NCI-H2227 treated with DMSO at 0.1 percent for 48 hours (cell line): ENCODE measurements at regions not wholly inside any gene's neighbourhood (a gene's known extent, or its start where the extent isn't known, plus 50 kb on each side); places are given as distances from the start of the nearest gene placed in this dataset.

ENCODE experiments used
- DNase-seq: peaks from one replicate; lab custom pipeline; 2025; lab: John Stamatoyannopoulos, UW

DNA sequence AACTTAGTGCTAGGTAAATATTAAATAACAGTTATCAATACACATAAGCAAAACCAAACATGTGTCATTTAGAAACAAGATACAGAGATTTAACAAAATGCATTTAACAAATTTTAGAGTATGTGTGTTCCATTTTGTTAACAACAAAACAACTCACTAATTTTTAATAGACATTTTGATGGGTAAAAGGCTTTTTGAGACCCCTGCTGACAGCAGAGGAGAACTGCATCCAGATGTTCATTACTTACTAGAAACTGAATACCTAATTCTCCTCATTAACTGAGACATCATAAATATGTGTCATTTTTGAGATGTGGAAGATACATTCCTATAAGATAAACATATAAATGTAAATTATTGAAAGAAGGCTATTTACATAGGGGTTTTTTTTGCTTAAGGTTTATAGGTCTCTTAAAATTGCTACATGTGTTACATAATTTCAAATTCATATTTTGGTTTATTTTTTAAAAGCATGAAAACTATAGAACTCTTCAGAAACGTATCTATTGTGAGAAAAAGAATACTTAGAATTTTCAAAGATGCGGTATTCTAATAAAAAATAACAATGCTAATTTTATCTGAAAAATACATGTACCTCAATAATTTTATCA, 1009.8 kb downstream of the TUSC7 start:
- DNase-seq = no peak

DNA sequence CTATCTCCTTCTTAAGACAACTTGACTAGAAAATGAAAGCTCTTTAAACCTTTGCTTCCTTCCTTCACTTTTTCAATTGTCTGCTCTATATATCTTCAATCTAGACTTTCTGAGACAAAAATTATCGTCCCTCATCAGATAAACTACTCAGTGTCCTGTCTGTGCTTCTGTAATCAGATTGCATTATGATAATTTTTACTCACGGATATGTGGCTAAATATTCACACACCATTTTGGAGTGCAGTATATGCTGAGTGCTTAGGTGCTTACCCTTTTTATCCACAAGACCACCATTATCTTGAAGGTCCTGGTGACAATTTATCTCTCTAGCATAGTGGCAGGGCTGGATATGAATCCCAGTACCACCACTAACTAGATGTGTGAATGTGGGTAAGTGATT, 1012.3 kb downstream of the TUSC7 start:
- DNase-seq = no peak

DNA sequence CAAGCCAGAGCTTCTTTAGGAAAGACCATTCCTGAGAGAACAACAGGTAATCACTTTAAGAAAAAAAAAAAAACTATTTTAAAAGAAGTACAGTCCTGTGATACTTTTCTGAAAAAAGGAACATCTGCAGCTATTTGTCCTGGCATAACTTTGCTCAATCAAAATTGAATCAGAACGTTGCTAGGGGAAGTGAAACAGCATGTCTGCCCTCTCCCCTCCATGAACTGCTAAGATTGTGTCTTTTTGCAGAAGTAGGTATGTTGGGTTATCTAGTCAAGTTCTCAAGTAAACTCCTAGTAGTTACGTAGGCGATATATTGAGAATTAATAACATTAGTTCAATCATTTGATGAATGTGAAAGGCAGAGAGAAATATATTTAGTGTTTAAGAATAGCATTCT, 1013.3 kb downstream of the TUSC7 start:
- no peak for DNase-seq

DNA sequence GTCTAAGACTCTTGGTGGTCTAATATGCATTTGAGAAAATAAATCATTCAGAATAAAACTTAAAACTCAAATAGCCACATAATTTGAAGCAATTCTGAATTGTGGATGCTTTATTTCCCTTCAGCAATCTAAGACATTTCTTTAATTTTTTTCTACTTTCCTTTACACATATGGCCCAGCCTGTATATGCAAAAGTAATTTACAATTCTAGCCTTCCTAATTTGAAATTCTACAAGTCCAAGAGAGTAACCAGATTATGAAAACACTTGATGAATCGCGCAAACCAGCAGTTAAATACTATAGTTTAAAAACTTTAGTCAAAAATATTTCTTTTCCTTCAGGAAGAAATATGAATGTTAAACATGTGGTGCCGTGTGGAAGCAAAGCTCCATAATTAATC, 1014.2 kb downstream of the TUSC7 start:
- no peak for DNase-seq

DNA sequence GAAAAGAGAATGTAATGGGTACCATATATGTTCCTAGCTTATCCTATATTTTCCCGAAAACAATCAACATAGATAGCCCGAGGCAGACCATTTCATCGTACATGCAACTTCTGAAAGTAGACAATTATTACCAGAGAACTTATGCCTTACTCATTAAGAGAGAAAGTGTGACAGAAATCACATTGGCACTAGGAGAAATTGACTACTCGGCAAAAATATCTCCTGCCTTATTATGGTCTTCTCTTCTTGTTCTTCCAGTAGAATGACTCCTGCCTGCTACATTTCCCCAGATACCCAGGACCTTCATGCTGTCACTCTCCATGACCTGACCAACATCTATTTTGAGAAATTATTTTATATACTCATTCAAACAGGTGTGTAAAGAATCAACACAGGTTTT, 1015.7 kb downstream of the TUSC7 start:
- DNase-seq = no peak

DNA sequence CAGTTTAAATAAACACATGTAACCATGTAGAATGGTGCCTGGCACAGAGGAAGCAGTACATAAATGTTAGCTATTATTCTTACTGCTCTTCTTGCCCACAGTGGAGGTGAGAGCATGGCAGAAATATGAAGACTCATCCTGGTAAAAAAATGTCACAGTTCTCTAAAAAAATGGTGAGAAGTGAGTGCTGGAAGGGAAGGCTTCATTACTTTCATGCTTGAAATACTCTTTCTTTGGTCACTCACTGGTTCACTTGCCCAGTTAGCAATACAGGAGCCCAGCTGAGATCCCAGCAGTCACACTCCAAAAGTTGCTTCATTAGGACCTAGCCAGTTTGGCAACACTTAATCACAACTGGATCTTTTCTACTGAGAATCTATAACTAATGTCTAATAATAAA, 1017.2 kb downstream of the TUSC7 start:
- DNase-seq = no peak

DNA sequence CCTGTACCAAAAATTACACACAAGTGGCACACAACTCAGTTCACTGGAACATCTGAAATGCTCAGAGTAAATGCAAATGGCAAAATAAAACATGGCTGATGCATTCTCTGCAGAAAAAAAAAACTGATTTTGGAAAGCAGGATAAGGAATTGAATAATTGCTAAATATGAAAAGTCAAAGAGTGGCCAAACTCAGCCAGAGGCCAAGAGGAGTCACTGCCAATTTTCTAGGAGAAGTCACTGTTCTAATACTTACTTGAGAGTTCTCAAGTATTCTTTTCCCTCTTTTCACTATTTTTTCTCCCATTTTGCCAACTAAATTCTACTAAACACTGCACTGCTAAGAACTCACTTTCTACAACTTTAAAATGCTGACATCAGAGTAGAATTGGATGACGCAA, 1018.6 kb downstream of the TUSC7 start:
- no peak for DNase-seq

DNA sequence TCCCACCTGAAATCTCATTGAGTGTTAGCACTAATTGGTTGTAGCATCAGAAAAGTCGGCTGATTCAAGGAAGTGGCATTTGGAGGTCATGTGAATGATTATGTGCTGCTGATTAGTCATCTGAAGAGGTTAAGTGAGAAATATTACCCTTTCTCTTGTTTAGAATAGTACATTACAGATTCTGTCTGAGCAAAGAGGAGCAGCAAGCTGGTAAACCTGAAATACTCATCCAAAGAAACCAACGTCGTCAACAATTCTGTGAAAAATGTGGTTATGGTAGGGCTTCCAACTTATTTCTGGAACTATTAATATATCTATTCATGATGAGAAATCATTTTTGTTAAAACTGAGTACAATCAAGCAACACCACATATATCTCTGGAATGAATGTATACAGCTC, 1024.9 kb downstream of the TUSC7 start:
- no peak for DNase-seq

DNA sequence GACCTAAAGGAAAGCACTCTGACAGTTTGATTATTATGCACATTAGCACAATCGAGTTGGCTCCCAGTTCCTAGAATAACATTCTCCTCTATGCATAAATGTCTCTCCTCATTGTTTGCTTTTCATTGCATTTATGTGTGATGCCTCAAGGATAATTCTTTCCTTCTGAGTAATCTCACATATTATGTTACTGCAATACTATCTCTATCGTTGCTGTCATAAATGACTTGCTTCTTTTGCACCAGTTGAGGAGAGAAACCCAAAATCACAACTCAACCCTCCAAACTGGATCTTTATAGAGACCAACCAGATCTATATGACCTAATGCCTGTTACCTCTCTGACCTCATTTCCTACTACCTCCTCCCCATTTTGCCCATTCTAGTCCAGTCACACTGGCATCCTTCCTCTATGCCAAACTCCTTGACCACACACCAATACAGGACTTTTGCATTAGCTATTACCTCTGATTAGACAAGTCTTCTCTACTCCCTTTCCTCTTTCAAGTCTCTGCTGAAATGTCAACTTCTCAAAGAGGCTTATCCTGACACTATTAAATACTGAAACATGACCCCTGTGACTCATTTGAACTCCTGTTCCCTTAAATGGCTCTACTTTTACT, 1026.0 kb downstream of the TUSC7 start:
- no peak for DNase-seq

DNA sequence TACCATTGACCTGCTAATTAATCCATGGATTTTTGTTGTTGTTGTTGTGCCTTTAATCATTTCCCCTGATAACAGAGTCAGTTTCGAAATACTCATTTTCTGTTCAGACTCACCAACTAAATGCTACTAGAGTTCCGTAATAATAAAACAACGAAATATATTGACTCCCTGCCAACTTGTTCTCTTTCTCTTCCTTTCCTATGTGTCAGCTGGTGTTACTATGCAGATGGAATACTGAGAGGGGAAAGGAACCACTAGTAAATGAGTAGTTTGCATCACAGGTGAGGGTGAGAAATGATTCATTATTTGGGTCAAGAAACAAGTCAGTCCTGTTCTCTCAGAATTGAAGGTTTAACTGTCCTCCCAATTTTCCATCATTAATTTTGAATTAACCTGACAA, 1027.3 kb downstream of the TUSC7 start:
- DNase-seq = no peak

DNA sequence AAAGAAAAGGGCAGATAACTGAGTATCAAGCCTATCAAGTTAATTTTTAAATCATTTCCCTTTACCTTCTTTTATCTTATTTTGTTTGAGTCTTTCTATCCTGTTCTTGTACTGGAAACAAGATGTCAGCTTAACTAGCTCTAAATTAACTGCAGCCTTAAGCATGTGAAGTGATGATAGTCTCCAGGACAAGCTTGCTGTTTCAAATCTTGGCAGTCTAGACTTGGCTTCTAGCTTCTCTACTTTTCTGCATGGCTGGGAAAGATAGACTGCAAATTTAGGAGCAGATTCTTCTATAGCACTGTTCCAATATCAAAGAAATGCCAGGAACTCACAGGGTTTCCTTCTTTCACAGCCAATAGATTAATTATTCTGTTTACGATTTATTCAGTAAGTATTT, 1034.4 kb downstream of the TUSC7 start:
- no peak for DNase-seq

DNA sequence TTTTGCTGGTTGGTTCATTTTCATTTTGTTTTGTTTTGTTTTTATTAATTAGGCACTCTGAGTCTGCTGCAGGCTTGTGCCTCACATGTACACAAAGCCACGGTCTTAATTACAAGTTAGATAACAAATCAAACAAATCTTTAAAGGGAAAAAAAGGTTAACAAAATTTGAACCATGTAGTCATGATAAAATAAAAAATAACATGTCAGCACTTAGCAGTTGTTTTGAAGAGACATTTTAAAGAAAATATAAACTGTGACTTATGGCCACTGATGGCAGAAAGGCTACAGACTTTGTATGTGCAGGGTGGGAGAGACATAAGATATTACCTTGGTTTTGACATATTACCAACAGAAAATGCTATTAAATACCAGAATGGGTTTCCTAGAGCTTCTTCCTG, 1035.4 kb downstream of the TUSC7 start:
- no peak for DNase-seq

DNA sequence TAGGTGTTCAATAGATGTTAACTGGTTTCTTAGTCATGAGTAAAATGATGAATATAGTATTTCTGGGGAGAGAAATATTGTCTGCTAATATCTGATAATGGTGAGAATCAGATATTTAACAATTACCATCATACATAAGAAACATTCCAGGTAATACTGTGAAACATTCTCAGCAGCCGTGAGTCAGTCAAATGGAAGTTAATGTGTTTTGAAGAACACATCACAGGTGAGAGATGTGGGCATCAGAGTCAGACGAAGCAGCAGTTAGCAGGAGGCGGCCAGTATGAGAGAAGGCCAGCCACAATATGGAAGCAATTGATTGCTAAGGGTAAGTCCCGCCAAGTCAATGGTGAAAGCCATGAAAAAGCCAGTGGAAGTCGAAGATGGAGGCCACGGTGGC, 1035.9 kb downstream of the TUSC7 start:
- DNase-seq = no peak

DNA sequence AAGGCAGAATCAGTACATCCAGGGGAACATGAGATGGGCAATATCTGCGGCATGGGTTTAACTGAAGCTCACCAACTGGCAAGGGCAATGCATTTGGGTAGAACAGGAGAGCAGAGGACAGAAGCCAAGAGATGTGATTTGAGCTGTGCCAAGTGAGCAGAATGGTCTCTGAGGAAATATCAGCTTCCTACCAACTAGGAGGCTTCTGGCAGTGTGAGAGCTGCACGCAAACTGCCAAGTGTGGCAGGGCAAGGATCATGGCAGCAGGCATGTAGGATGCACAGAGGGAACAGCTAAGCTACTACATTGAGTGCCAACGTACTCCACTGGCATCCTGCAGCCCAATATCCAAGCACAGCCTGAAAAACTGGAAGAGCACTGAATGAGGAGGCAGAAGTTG, 1036.5 kb downstream of the TUSC7 start:
- no peak for DNase-seq

DNA sequence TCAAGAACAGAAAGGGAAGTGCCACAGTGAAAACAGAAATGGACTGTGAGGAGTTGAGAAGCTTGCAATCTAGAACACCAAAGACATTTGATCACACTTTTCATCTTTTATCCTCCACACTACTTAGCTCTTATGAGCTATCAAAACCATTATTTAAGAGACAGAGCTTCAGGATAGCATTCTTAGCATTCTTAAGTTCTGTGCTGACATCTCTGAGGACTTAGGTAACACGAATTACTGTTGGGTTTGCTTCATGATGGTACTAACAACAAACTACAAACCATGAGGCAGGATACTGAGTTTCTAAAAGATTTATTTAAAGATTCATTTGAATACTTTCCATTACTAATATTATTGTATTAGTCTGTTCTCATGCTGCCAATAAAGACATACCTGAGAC, 1038.6 kb downstream of the TUSC7 start:
- no peak for DNase-seq

DNA sequence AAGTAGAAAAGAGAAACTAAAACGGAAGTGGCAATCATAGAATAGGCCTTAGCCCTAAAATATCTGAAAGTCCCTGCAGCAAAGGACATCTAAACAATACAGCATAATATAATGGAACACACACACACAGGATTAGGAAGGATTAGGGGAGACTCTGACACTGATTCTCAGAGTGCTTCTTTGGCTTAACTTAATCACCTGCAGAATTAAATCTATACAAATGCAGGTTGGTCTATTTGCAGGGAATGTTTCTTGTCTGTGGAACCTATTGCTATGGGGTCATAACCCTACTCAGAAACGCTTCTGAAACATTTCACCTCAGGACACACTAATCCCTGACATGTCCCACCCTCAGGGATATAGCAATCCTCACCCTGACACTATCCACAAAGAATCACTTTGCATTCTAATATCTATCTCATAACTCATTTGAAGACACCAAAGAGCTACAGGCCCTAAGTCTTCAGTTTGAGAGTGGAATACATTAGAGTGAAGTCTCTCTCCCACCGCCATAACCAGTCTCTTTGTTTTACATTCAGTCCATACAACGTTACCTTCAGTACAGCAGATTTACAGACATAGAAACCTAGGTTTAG, 1041.2 kb downstream of the TUSC7 start:
- no peak for DNase-seq

DNA sequence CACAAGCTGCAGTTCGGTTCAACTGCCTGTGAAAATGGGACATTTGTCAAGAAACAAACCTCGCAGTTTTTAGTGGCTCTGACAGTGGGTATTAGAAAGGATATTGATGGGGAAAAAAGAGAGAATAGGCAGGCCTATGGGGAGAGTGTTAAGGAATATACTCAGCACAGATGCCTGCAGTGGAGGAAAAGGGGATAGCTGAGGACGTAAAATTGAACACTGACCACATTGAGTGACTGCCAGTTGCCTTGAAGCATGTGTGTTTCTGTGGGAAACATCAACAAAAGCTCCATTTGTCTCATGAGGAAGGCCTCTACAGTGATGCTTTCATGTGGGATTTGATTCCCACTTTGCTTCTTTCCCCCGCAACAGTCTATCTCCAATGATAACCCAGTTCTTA, 1042.1 kb downstream of the TUSC7 start:
- no peak for DNase-seq

DNA sequence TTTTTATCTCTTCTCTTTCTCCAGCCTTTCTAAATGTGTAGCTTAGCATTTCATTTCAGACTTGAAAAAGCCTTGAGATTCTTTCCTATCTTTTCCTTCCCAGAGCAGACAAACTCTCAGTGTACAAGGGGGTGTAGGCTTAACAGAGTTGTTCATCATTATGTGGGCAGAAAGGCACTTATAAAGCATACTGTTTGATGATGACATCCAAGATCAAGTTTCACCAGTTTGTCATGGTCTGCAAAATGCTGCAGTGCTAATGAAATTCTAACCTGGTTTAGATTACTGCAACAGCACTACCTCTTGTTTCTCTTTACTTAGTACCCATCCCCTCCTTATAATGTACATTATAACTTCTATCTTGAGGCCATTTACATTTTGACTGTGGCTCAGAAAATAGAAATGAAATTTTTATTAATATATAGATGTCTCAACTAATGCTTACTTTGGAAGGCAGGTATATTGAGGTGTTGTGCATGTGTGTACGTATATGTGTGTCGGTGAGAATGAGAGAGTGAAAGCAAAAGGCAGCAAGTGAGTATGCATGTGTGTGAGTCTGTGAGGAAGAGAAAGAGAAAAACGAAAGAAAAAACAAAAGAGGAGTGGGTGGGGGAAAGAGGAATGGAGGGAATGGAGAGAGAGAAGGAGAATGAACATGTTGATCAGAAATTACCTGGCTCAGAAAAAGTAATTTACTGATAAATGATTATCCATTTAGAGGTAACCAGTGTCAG, 1043.6 kb downstream of the TUSC7 start:
- DNase-seq = no peak

DNA sequence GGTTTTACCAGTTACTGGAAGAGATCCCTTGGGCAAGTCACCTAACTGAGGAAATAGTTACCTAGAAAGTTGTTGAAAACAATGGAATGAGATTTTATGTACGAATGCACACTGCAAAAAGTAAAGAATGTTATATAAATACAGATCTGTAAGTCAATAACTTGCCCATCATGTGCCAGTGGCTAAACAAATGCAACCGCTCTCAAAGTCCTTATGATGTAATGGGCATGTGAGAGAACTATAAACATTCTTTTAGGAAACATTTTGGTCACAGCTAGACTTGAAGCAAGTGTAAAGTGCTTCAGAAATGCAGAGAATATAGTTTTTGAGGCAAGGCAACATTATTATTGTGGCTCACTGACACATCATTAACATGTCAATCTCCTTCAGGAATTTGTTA, 1044.5 kb downstream of the TUSC7 start:
- no peak for DNase-seq

DNA sequence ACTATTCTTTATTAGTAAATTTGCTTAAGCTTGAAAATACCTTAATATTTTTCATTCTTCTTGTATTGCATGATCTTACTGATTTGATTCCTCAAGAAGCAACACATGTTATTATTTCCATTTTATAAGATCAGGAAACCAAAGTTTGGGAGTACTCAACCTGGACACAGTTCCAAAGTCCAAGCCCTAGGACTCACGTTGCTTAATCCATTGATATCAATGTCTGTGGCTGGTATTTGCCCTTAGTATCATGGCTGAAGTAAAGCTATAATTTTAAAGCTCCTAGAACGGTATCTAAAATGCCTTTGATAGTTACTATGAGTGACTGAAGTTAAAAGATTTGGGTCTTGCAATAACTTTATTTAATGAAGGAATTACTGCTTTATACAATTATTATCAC, 1045.3 kb downstream of the TUSC7 start:
- no peak for DNase-seq

DNA sequence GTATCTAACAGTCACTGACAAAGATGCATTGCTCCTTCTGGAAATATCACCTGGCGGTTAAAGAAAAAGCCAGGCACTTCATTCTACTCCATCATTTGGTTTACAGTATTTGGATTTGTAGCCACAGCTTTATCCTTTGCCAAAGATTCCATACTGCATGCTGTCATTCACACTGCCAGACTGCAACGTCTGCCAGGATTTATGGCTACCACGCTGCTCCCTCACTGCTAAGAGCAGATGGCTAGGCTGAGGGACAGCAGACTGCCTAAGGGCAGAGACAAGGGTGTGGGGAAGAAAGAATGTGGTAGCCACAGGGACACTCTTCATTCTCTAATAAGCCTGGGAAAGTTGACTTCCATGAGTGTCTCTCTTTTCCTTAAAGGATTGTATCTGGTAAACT, 1047.0 kb downstream of the TUSC7 start:
- DNase-seq = no peak

DNA sequence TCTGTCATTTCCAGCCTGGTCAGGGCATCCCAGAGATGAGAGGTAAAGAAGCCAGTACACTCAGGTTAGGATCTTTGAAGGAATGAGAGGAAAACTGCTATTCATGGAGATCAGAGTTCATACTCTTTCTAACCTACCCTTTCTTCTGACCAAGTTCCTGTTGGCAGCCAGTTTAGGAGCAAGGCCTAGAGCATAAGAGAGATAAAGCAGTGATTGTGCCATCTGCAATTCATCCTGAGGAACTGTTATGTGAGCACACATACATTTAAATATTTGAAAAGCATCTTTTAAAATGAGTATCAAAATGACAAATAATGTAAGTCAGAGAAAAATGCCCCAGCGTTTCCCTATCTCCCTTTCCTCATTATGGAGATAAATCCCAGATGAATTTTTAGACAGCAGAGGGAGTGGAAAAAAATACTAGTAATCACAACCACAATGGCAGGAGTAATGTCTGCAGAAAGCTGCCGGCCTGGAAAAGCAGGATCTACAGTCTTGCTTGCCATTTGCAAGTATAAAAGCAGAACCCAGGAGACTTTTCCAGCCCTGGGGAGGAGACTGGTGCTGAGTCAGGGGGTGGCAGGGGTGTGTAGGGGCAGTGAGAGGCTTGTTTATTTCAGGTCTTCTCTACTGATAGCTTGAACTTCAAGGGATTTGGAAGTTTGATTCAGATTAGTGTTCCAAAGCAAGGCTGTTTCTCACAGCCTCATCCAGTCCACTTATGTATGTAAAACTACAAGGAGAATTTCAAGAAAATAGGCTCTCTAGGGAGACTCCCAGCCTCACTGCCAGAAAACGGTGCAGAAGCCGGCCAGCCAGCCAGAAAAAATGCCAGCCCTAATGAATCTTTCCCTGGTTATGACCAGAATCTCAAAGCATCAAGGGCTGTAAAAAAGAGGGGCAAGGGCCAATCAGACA, 1052.4 kb downstream of the TUSC7 start:
- DNase-seq = no peak
